Bronchial epithelial cell (primary cell): ENCODE measurements at regions not wholly inside any gene's neighbourhood (a gene's known extent, or its start where the extent isn't known, plus 50 kb on each side); places are given as distances from the start of the nearest gene placed in this dataset.
"Not testable (repeated sequence)": the region's sequence is repeated elsewhere in the genome, so short reads cannot be mapped to it uniquely, and the experiment has no call there.

Experiments used
- DNase-seq: peaks from one replicate; pipeline ENCODE4 v3.0.0-alpha.2; 2010; ENCODE audit warnings: low read depth
- FAIRE-seq: peaks from 2 replicates; lab custom pipeline; 2011; peaks lifted over from hg19 to GRCh38; lab: Jason Lieb, UNC
- H3K27me3 ChIP-seq: 2 replicates; pipeline ENCODE4 v1.5.1; 2011; ENCODE audit warnings: low read length; ENCODE audit not compliant: control insufficient read depth, insufficient read depth
- H3K36me3 ChIP-seq: 2 replicates; pipeline ENCODE4 v1.5.1; 2011; ENCODE audit warnings: low read length; ENCODE audit not compliant: control insufficient read depth, insufficient read depth
- H3K4me3 ChIP-seq: 2 replicates; pipeline ENCODE4 v1.5.1; 2011; ENCODE audit warnings: mild to moderate bottlenecking, low read depth, low read length, control low read depth
- TF ChIP-seq, protein P1 (sequence below): IDR thresholded peaks from 2 replicates; pipeline ENCODE4 v1.5.1; 2011; ENCODE audit warnings: mild to moderate bottlenecking, moderate library complexity, low read length, control low read depth, inconsistent platforms; ENCODE audit not compliant: insufficient read depth, severe bottlenecking

DNA sequence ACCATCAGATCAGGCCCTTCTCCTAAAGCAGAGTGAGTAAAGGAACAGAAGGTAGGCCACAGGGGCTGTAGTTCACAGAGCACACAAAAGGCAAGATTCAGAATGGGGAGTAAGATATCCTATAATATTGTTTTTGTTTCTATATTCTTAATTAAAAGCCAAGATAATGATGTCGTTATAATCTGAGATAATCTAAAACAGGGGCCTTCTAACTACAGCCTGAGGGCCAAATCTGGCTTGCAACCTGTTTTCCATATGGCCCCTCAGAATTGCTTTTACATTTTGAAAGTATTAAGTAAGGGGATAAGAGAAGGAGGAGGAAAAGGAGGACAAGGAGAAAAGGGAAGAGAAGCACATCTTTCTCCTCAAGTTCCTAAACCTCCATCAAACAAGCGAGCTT, 435.8 kb downstream of the CSNK1G3 start:
- H3K36me3 ChIP-seq: no peaks in the 10 kb centered on the region
- no peak overlapping the region for H3K4me3 ChIP-seq
- FAIRE-seq (no peak), DNase-seq (no peak)
- peaks cover 5% of the 10 kb centered on the region for H3K27me3 ChIP-seq
- TF ChIP-seq, protein P1, sequence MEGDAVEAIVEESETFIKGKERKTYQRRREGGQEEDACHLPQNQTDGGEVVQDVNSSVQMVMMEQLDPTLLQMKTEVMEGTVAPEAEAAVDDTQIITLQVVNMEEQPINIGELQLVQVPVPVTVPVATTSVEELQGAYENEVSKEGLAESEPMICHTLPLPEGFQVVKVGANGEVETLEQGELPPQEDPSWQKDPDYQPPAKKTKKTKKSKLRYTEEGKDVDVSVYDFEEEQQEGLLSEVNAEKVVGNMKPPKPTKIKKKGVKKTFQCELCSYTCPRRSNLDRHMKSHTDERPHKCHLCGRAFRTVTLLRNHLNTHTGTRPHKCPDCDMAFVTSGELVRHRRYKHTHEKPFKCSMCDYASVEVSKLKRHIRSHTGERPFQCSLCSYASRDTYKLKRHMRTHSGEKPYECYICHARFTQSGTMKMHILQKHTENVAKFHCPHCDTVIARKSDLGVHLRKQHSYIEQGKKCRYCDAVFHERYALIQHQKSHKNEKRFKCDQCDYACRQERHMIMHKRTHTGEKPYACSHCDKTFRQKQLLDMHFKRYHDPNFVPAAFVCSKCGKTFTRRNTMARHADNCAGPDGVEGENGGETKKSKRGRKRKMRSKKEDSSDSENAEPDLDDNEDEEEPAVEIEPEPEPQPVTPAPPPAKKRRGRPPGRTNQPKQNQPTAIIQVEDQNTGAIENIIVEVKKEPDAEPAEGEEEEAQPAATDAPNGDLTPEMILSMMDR: no peak

DNA sequence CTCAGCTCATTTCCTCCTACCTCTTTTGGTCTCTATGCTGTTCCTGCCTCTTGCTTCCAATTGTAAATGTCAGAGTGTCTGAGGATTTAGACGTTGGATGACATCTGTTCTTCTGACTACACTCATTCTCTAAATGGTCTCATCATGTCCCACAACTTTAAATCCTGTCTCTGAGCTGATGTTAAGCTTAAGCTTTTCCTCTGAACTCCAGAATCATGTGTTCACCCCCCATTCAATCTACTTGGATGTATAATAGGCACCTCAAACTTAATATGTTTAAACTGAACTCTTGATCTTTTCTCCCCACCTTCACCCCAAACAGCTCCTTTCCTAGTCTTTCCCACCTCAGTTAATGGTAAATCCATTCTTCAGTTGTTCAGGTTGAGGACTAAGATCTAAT, 433.6 kb downstream of the CSNK1G3 start:
- no peak for FAIRE-seq
- TF ChIP-seq, protein P1: no peak
- Histone ChIP-seq H3K27me3 (peaks cover 5% of the 10 kb centered on the region), H3K4me3 (no peak overlapping the region), H3K36me3 (no peaks in the 10 kb centered on the region)
- DNase-seq: no peak

DNA sequence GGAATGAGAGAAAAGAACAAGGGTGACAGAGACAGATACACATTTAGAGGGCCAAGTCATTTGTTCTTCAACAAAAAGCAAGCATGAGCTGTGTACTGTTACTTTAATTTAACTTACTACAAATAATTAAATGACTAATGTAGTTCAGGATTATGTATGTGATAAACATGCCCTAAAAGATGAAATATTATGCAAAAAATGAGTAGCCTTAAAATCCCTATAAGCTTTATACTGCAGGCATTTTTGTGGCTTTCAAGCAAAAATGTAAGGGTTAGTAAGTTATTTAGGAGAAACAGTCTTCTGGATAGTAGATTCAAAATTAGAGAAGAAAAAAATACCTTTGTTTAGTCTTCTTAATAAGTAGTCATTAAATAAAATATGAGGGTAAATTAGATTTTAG, 431.2 kb downstream of the CSNK1G3 start:
- FAIRE-seq (no peak), DNase-seq (no peak)
- no peaks in the 10 kb centered on the region for H3K36me3 ChIP-seq
- H3K4me3 ChIP-seq: no peak overlapping the region
- TF ChIP-seq, protein P1: no peak
- H3K27me3 ChIP-seq: peaks cover 5% of the 10 kb centered on the region

DNA sequence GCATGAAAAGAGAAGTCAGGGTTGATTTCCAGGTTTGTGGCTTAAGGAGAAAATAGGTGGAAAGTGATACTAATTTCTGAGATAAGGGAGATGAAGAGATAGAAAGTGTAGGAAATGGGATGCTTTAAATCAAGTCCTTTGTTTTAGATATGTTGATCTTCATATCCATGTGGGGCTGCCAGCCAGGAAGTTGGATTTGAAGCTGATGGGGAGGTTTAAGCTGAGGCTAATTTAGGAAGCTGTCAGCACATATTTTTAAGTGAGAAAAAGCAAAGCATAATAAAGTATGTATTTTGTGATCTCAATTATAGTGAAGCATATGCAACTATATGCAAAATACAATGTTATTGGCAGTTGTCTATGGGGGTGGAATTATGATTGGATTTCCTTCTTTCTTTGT, 428.4 kb downstream of the CSNK1G3 start:
- no peak overlapping the region for H3K4me3 ChIP-seq
- FAIRE-seq: no peak
- TF ChIP-seq, protein P1: no peak

DNA sequence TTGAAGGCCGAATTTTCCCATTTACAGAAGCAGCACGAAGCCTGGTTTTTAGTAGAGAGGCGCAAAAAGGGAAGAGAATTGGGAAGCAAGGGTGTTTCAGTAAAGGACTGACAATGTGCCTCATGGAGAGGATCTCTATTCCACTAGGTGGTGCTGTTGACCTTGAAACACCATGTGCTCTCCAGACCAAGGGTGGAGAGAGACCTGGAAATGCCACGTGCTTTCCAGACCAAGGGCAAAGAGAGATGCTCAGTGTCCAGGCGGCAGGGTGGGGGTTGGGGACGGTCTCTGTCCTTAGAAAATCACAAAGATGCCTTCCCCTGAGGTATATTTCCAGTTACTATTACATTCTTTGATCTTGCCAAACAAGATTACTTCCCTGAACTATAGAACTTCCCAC, 425.3 kb downstream of the CSNK1G3 start:
- DNase-seq (peak; percentile 64), FAIRE-seq (peak; percentile 94)
- Histone ChIP-seq H3K27me3 (no peaks in the 10 kb centered on the region), H3K4me3 (no peak overlapping the region), H3K36me3 (no peaks in the 10 kb centered on the region)
- TF ChIP-seq, protein P1: peak; percentile 79

More for the DNA sequence above, 428.4 kb downstream of the CSNK1G3 start:
- H3K27me3 ChIP-seq: peaks cover 3% of the 10 kb centered on the region
- no peaks in the 10 kb centered on the region for H3K36me3 ChIP-seq
- no peak for DNase-seq

DNA sequence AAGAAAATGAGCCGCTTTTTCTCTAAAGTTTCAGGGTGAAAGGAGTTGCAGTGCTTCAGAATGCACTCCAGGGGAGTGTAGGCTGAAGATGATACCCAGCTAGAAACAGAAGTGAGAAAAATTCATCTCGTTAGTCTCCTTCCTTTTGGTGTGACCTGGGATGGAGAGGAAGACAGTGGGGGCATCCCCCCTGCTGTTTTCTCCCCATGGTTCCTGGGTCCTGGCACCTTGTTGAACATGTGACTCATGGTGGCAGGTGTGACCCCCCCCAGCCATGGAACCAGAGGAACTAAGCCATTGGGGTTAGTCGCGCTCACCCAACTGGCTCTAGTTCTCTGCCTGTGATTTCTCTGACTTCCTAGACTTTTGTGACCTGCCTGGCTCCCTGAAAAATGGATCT, 424.6 kb downstream of the CSNK1G3 start:
- TF ChIP-seq, protein P1: no peak
- no peaks in the 10 kb centered on the region for H3K27me3 ChIP-seq
- no peak for DNase-seq
- no peaks in the 10 kb centered on the region for H3K36me3 ChIP-seq
- H3K4me3 ChIP-seq: no peak overlapping the region
- FAIRE-seq: no peak

DNA sequence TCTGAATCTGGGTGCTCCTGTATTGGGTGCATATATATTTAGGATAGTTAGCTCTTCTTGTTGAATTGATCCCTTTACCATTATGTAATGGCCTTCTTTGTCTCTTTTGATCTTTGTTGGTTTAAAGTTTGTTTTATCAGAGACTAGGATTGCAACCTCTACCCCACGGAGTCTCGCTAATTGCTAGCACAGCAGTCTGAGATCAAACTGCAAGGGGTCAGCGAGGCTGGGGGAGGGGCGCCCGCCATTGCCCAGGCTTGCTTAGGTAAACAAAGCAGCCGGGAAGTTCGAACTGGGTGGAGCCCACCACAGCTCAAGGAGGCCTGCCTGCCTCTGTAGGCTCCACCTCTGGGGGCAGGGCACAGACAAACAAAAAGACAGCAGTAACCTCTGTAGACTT, 421.8 kb downstream of the CSNK1G3 start:
- FAIRE-seq, DNase-seq: not testable (repeated sequence)

More for the DNA sequence above, 421.8 kb downstream of the CSNK1G3 start:
- H3K36me3 ChIP-seq, H3K27me3 ChIP-seq, H3K4me3 ChIP-seq: not testable (repeated sequence)
